Occipital lobe (tissue), 1 donor: ENCODE measurements at regions not wholly inside any gene's neighbourhood (a gene's known extent, or its start where the extent isn't known, plus 50 kb on each side); places are given as distances from the start of the nearest gene placed in this dataset.
A peak's percentile ranks its signal among the peaks of the same experiment; 100 is the strongest.

ENCODE experiments used
- DNase-seq: peaks from one replicate; lab custom pipeline; 2025; lab: John Stamatoyannopoulos, UW

- no peak for DNase-seq
These were observed 396.5 kb upstream of the MEF2C start for GRCh38 chr5:89279391-89280036.

DNA sequence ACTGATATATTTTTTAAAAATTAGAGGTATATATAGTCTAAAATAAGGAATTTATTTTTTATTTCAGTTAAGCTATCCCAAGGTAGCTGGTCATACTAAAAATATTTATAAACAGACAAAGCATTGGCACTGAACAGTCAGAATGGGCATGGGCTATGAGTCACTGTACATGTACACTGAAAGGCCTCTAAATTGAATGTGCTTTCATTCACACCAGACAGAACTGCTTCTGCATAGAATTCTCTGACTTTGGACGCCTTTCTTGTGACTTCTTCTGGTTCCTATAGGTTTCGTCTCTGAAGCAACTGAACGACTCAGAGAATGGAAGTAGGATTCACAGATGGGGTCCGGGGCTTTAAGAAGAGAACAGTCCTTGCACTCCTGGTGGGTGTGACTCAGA lies 394.8 kb upstream of the MEF2C start:
- DNase-seq = no peak

- DNase-seq = no peak
These were observed 393.8 kb upstream of the MEF2C start for GRCh38 chr5:89276566-89277305.

GRCh38 chr5:89275066-89275855 lies 392.3 kb upstream of the MEF2C start:
- no peak for DNase-seq

DNA sequence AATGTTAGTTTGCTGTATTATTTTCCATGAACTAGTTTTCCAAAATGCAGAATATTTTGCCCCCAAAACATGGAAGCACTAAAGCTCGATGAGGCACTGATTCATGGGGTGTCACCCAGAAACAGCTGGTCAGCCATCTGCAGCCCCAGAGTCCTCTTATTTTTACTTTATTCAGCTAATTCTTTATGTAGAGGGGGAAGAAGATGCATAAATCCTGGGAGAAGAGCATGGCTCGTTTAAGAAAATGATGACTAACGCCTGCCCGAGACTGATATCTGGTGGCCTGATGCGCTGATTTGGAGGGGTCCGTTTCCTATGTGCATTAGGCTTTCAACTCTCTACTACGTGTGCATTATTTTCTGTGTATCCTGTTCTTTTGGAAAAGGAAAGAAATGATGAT lies 390.3 kb upstream of the MEF2C start:
- DNase-seq = no peak

- no peak for DNase-seq
These were observed 387.9 kb upstream of the MEF2C start for GRCh38 chr5:89270901-89271300.

- no peak for DNase-seq
These were observed 386.7 kb upstream of the MEF2C start for GRCh38 chr5:89269721-89270120.

- DNase-seq = peak; percentile 14
These were observed 385.5 kb upstream of the MEF2C start for GRCh38 chr5:89268460-89268859.

DNA sequence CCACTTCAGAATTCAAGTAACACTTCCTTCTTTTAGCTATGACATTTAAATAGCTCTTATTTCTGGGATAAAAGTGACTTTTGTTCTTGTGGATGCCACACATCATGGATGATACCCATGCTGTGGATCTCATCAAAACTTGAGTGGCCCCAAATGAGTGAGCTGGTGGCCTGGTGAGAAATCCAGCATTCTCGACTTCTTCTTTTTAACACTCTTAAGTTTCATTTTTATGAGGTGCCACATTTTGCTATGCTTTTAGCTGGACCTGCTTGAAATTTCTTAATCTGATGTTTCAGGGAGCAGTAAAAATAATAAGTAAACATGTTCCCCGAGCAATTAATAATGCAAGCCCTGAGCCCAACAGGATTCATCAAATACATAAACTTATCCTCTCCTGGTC lies 384.8 kb upstream of the MEF2C start:
- no peak for DNase-seq

DNA sequence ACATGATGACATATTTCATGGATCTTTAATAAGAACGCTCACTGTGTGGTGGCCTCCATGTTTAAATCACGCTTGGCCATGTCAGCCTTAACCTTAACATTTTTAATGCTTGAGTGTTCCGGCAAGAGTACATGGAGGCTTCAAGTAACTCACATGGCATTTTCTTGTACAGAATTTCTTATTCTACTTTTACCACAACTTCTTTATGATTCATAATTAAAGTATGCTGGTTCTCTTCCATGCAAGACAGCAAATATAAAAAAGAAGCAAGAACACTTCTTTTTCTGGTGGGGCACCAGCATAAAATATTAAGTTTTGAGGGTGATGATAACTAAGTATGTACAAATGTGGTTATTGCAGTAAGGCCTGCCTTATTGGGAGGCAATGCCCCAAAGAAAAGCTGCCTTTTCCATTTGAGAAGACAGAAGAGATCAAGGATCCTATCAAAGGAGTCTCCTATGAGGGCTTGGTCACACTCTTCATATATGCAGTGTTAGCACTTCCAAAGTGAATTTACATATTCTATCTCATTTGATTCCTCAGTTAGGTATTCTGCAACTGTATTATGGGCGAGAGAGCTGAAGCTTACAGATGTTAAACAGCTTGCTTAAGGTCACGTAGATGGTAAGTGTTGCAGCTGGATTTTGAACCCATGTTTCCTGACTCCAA lies 382.7 kb upstream of the MEF2C start:
- DNase-seq = no peak

DNA sequence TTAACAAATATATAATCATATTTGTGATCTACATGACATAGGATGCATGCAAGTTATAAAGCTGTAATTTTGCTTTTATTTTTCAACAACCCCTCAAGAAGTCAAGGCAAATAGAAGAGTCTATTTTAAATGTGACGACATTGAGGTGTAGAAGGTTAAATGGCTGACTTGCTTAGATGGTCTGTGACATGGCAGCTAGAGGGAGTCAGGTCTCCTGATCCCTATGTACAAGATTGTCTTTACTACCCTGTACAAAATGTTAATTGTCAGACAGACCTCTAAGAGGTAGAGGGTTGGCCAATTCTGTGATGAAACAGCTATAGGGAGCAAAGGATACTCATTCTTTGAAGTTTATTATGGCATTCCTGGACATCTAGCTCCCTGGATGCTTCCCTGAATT lies 380.9 kb upstream of the MEF2C start:
- DNase-seq = no peak

GRCh38 chr5:89262030-89262429 lies 379.0 kb upstream of the MEF2C start:
- peak; percentile 10 for DNase-seq

DNA sequence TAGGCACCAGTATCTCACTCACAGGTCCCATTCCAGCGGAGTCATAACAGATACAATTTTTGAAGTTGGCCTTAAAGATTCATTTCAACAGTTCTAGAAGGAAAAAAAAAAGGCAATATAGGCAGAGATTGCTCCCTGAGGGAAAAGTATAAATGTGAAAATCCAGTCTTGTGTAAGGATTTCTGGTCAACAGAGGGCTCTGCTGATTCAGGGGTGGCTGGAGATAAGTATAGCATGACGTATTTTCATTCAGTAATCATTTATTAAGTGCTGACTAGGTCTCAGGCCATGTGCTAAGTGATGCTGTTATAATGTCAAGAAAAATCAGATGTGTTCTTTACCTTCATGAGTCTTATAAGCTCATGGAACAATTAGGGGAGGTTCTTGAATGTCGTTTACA lies 377.3 kb upstream of the MEF2C start:
- no peak for DNase-seq

DNA sequence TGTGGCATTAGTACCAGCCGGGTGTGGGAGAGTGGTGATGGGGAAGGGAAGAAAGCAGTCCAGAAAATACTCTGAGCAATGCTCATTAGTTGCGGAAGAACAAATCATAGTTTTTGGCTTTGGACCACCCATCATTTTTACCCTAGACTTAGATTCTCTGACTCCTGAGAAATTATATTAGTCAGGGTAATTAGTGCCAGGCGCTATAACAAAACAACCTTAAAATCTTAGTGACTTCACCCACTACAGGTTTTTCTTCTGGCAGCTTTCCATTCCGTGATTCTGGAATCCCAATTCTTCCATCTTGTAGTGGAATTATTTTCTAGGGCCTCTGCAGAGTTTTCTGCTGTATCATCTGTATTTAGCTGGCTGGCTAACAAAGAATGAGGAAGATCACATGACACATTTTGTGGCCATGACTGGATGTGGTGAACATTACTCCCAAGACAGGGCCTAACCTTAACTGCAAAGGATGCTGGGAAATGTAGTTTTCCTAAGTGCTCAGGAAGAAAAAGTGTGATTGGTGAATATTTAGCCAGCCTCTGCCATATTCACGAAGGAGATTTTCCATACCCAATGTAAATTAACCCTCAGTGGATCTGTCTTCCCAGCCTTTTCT lies 373.0 kb upstream of the MEF2C start:
- no peak for DNase-seq

DNA sequence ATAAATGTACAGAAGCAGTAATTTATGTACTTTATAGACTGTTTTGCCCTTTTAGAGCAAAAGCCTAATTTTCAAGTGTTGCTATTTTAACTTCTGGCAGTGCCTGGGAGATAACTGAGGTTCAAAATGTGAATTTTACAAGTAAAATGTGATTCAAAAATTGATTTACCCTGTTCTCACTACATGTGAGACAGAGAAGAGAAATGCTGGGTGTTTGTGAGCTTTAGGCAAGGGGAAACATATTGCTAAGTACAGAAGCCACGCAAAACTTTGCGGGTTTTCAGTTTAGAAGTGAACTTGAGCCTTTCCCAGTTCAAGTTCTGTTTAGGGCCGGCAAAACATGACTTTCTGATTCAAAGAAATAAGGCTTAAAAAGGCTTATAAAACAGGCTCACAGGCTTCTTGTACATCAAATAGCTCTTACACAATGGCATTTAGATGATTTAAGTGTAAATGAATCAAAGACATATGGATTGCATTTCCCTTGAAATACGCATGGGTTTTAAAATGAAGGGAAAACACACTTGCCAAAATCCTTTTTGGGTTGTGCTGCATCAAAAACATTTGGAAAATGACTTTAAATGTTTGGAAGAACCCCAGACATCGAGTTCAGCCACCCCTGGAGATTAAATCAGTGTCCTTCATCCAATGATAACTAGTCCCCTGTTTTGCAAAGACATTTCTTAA lies 370.8 kb upstream of the MEF2C start:
- no peak for DNase-seq

DNA sequence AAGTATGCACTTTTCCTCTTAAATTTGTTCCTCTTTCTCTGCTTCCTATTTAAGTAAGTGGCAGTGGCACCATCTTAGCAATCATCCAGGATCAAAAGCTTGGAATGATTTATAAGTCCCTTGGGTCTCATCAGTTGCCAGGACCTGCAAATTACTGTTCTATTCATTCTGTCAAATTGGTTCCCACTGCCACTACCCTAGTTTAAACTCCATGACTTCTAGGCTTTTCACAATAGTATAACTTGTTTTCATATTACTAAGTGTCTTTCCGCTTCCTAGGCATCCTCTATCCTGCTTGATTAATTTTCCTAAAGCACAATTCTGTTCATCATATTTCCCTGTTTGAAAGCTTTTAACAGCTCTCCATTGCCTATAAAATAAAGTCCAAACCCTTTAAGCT lies 363.9 kb upstream of the MEF2C start:
- no peak for DNase-seq

DNA sequence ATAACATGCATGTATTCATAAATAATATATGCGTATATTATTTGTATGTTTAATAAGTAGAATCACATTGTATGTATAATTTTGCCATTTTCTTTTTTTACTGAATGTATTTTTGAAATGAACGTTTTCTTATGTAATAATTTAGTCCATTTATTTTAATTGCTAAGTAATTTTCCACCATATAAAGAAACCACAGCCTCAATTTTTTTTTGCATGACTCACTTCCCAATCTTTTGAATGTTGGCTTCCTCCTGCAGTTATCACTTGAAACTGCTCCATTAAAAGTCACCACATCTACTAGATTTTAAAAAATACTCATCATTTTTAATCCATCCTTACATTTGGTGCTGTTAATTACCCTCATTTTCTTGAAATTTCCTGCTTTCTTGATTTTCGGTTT lies 363.3 kb upstream of the MEF2C start:
- DNase-seq = no peak

DNA sequence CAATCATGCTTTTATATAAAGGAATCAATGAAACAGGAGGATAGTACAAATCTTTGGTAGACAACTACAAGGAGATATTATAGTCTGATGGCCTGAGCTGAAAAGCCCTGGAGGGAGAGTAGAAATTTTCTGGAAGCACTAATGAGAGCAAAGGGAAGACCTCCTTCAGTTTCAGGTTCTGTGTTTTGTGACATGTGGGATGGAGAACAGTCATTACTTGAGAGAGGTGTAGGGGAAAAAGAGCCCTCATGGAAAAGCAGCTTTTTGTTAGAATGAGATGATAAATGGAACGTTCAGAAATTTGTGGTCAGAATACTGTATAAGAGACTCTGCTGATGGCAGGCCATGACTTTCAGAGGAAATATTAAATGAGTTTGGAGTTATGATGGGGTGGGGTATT lies 360.6 kb upstream of the MEF2C start:
- DNase-seq = no peak

- no peak for DNase-seq
These were observed 358.2 kb upstream of the MEF2C start for GRCh38 chr5:89241186-89241585.

GRCh38 chr5:89236900-89237299 lies 353.9 kb upstream of the MEF2C start:
- DNase-seq = no peak

DNA sequence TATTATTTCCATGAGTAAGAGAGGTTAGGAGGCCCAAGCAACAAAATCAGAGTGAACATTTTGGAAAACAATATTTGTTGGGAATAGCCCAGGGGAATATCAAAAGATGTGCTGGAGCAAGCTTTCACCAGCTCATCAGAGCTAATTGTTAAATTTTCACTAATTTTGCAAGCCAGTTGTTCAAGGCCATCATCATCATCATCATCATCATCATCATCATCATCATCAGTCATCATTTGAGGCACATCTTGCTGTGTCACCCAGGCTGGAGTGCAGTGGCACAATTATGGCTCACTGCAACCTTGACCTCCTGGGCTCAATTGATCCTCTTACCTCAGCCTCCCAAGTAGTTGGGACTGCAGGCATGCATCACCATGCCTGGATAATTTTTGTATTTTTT lies 350.5 kb upstream of the MEF2C start:
- DNase-seq = no peak
